ENCODE measurements at regions not wholly inside any gene's neighbourhood (a gene's known extent, or its start where the extent isn't known, plus 50 kb on each side); places are given as distances from the start of the nearest gene placed in this dataset.

DNA sequence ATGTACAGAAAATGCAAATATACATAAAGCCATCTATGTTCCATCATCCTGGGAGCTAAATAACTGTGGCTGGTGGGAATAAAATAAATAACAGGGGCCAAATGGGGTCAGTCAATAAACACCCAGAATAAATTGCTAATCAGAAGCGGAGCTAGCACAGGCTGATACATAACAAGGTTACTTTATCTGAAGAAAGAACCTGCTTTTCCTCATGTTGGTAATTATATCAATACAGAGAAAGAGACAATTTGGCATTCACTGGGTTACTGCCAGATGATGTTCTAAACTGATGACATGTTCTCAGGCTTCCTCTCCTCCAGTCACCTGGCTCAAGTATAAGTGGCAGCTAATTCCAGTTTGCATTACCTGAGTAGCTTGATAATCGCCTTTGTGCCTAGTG is 144.9 kb upstream of the CD180 start:
- H3K4me1 ChIP-seq, result peaks cover 8% of the 10 kb centered on the region
- no peaks in the 10 kb centered on the region for H3K36me3 Mint-ChIP-seq
- H4K20me1 ChIP-seq (ENCODE audit: low read depth), result no peaks in the 10 kb centered on the region
- H3K27ac Mint-ChIP-seq, result no peak overlapping the region
- H2AFZ ChIP-seq (replicated peaks), result no peak overlapping the region
- H3K9me3 ChIP-seq (ENCODE audit: low read depth), result no peaks in the 10 kb centered on the region
- no peak overlapping the region for H3K4me3 ChIP-seq
- no peak overlapping the region for H3K27ac ChIP-seq
- no peaks in the 10 kb centered on the region for H3F3A ChIP-seq (ENCODE audit: low read depth)
- peaks cover 6% of the 10 kb centered on the region for H3K4me1 Mint-ChIP-seq
- H3K4me2 ChIP-seq, result no peak overlapping the region
- no peak overlapping the region for H3K9ac ChIP-seq
- TF ChIP-seq EZH2 (IDR thresholded peaks at IDR 0.05) (no peak), EZH2phosphoT487 (IDR thresholded peaks at IDR 0.05) (no peak)
- TF ChIP-seq, protein P1, sequence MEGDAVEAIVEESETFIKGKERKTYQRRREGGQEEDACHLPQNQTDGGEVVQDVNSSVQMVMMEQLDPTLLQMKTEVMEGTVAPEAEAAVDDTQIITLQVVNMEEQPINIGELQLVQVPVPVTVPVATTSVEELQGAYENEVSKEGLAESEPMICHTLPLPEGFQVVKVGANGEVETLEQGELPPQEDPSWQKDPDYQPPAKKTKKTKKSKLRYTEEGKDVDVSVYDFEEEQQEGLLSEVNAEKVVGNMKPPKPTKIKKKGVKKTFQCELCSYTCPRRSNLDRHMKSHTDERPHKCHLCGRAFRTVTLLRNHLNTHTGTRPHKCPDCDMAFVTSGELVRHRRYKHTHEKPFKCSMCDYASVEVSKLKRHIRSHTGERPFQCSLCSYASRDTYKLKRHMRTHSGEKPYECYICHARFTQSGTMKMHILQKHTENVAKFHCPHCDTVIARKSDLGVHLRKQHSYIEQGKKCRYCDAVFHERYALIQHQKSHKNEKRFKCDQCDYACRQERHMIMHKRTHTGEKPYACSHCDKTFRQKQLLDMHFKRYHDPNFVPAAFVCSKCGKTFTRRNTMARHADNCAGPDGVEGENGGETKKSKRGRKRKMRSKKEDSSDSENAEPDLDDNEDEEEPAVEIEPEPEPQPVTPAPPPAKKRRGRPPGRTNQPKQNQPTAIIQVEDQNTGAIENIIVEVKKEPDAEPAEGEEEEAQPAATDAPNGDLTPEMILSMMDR (IDR thresholded peaks at IDR 0.05), result no peak
- DNase-seq (ENCODE audit: low spot score), result no peak
- no peaks in the 10 kb centered on the region for H3K27me3 Mint-ChIP-seq (ENCODE audit: insufficient read depth, low read depth)
- H3K27me3 ChIP-seq, result no peaks in the 10 kb centered on the region
- H3K9me3 Mint-ChIP-seq, result peaks cover 12% of the 10 kb centered on the region
- no peaks in the 10 kb centered on the region for H3K79me2 ChIP-seq (ENCODE audit: low read depth)
- H3K4me3 Mint-ChIP-seq, result no peak overlapping the region
- no peaks in the 10 kb centered on the region for H3K36me3 ChIP-seq

DNA sequence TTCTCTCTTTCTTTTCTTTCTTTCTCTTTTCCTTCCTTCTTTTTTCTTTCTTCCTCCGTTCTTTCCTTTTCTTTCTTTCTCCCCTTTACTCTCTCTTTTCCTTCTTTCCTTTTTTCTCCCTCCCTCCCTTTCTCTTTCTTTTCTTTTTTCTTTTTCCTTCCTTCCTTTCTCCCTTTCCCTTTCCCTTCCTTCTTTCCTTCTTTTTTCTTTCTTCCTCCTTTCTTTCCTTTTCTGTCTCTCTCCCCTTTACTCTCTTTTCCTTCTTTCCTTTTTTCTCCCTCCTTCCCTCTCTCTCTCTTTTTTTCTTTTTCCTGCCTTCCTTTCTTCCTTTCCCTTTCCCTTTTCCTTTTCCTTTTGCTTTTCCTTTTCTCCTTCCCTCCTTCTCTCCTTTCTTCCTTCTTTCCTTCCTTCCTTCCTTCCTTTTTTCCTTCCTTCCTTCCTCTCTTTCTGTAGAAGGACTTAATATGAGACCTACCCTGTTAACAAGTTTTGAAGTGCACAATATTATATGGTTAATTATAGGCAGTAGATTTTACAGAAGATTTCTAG is 142.7 kb upstream of the CD180 start:
- H3K4me2 ChIP-seq, result no peak overlapping the region
- H4K20me1 ChIP-seq (ENCODE audit: low read depth), result no peaks in the 10 kb centered on the region
- H3K36me3 ChIP-seq, result no peaks in the 10 kb centered on the region
- H3K4me3 Mint-ChIP-seq, result no peak overlapping the region
- H3K9ac ChIP-seq, result no peak overlapping the region
- TF ChIP-seq EZH2 (IDR thresholded peaks at IDR 0.05), result no peak
- TF ChIP-seq EZH2phosphoT487 (IDR thresholded peaks at IDR 0.05), result no peak
- TF ChIP-seq, protein P1 (IDR thresholded peaks at IDR 0.05), result no peak
- H3K4me1 ChIP-seq, result peaks cover 11% of the 10 kb centered on the region
- H3K27ac Mint-ChIP-seq, result no peak overlapping the region
- no peak overlapping the region for H2AFZ ChIP-seq (replicated peaks)
- no peaks in the 10 kb centered on the region for H3K36me3 Mint-ChIP-seq
- no peaks in the 10 kb centered on the region for H3K27me3 ChIP-seq
- H3K79me2 ChIP-seq (ENCODE audit: low read depth), result no peaks in the 10 kb centered on the region
- peaks cover 5% of the 10 kb centered on the region for H3K9me3 Mint-ChIP-seq
- H3K4me3 ChIP-seq, result no peak overlapping the region
- H3K27ac ChIP-seq, result no peak overlapping the region
- DNase-seq (ENCODE audit: low spot score), result no peak
- H3K27me3 Mint-ChIP-seq (ENCODE audit: insufficient read depth, low read depth), result no peaks in the 10 kb centered on the region
- no peaks in the 10 kb centered on the region for H3K9me3 ChIP-seq (ENCODE audit: low read depth)
- peaks cover 8% of the 10 kb centered on the region for H3K4me1 Mint-ChIP-seq
- no peaks in the 10 kb centered on the region for H3F3A ChIP-seq (ENCODE audit: low read depth)

DNA sequence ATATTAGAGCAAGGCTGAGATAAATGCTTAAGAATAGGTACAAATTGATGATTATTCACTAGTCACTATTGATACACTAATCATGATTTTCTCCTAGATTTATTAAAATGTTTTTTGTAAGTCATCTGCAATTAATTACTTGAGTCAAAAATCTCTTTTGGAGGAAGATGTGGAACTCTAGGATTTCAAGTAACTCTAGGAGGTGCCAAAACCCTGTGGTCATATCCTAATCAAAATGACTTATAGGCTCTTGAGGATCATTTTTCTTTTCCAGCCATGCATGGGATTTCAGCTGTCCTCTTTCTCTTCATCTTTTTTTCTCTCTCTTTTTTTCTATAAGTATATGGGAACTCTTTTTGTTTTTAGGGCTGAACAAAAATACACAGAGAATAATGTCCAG is 141.8 kb upstream of the CD180 start:
- DNase-seq (ENCODE audit: low spot score), result no peak
- Histone ChIP-seq H3F3A (ENCODE audit: low read depth) (no peaks in the 10 kb centered on the region), H3K27ac (no peak overlapping the region), H3K9me3 (ENCODE audit: low read depth) (no peaks in the 10 kb centered on the region), H3K36me3 (no peaks in the 10 kb centered on the region), H3K4me3 (no peak overlapping the region), H4K20me1 (ENCODE audit: low read depth) (no peaks in the 10 kb centered on the region), H2AFZ (replicated peaks) (no peak overlapping the region), H3K4me1 (peaks cover 15% of the 10 kb centered on the region), H3K27me3 (no peaks in the 10 kb centered on the region), H3K79me2 (ENCODE audit: low read depth) (no peaks in the 10 kb centered on the region), H3K4me2 (no peak overlapping the region), H3K9ac (no peak overlapping the region)
- no peak overlapping the region for H3K4me3 Mint-ChIP-seq
- H3K27ac Mint-ChIP-seq, result no peak overlapping the region
- H3K36me3 Mint-ChIP-seq, result no peaks in the 10 kb centered on the region
- TF ChIP-seq EZH2 (IDR thresholded peaks at IDR 0.05) (no peak), EZH2phosphoT487 (IDR thresholded peaks at IDR 0.05) (no peak)
- TF ChIP-seq, protein P1 (IDR thresholded peaks at IDR 0.05), result no peak
- H3K27me3 Mint-ChIP-seq (ENCODE audit: insufficient read depth, low read depth), result no peaks in the 10 kb centered on the region
- peaks cover 10% of the 10 kb centered on the region for H3K4me1 Mint-ChIP-seq
- H3K9me3 Mint-ChIP-seq, result peaks cover 2% of the 10 kb centered on the region

Data from neural progenitor cell (in vitro differentiated cells).